H1 (cell line): ENCODE measurements at regions not wholly inside any gene's neighbourhood (a gene's known extent, or its start where the extent isn't known, plus 50 kb on each side); places are given as distances from the start of the nearest gene placed in this dataset.

Experiments
- CTCF ChIA-PET: fragments of 300-600 bp; sonication (Branson Sonifier 250); formaldehyde crosslinking; loops from one replicate; lab custom pipeline; 2021; ENCODE audit not compliant: partially characterized antibody; lab: Charles Lee
- POLR2A ChIA-PET: fragments of 300-600 bp; sonication (Branson Sonifier 250); formaldehyde crosslinking; loops from one replicate; lab custom pipeline; 2021; ENCODE audit warnings: inconsistent platforms; ENCODE audit not compliant: partially characterized antibody; lab: Charles Lee
- DNase-seq, 2 experiments: peaks; one replicate each; pipeline versions ENCODE4 v3.0.0 to v3.0.0-alpha.2; 2010 to 2022; ENCODE audit warnings: low spot score in 2 of 2, low read depth in 1 of 2, mixed read lengths in 1 of 2
- FAIRE-seq: peaks from 2 replicates; lab custom pipeline; 2011; peaks lifted over from hg19 to GRCh38; lab: Jason Lieb, UNC
- H2AFZ ChIP-seq: 2 replicates; pipeline ENCODE4 v1.8.1; 2012; ENCODE audit warnings: low read length, inconsistent platforms
- H2AK5ac ChIP-seq: 2 replicates; pipeline ENCODE4 v1.6.1; 2013; ENCODE audit warnings: low read depth, low read length
- H2BK120ac ChIP-seq: replicated peaks from 2 replicates; pipeline ENCODE3; 2013; ENCODE audit warnings: low read depth, low read length, inconsistent platforms
- H2BK12ac ChIP-seq: 2 replicates; pipeline ENCODE4 v1.6.1; 2013; ENCODE audit warnings: low read depth, low read length
- H2BK15ac ChIP-seq: 2 replicates; pipeline ENCODE4 v1.6.1; 2013; ENCODE audit warnings: low read length
- H2BK20ac ChIP-seq: 2 replicates; pipeline ENCODE4 v1.6.1; 2013; ENCODE audit warnings: low read length
- H2BK5ac ChIP-seq: 2 replicates; pipeline ENCODE4 v1.6.1; 2013; ENCODE audit warnings: low read depth, low read length
- H3K14ac ChIP-seq: 2 replicates; pipeline ENCODE4 v1.6.1; 2013; ENCODE audit warnings: inconsistent platforms; ENCODE audit not compliant: insufficient read length
- H3K18ac ChIP-seq: 2 replicates; pipeline ENCODE4 v1.6.1; 2013; ENCODE audit warnings: low read length; ENCODE audit errors: extremely low read depth
- H3K23ac ChIP-seq: 2 replicates; pipeline ENCODE4 v1.6.1; 2013; ENCODE audit warnings: inconsistent platforms; ENCODE audit not compliant: insufficient read length
- H3K23me2 ChIP-seq: 2 replicates; pipeline ENCODE4 v1.6.1; 2013; ENCODE audit warnings: low read depth, low read length
- H3K27ac ChIP-seq: 2 replicates; pipeline ENCODE4 v1.6.1; 2011; ENCODE audit warnings: low read depth, low read length, inconsistent platforms
- H3K27me3 ChIP-seq, 4 experiments: replicated peaks in 1 of 4; 1 replicate in 1 of 4; 2 replicates in 3 of 4; pipeline versions ENCODE4 v1.6.1 to v1.8.1; 2011 to 2013; ENCODE audit warnings: low read length in 3 of 4, mild to moderate bottlenecking in 3 of 4, inconsistent platforms in 2 of 4, mixed read lengths in 2 of 4, moderate library complexity in 1 of 4; ENCODE audit not compliant: control insufficient read depth in 3 of 4, insufficient read depth in 3 of 4; ENCODE audit errors: extremely low read depth in 1 of 4
- H3K36me3 ChIP-seq, 4 experiments: 2 replicates each; pipeline versions ENCODE4 v1.6.1 to v1.8.1; 2011 to 2013; ENCODE audit warnings: mild to moderate bottlenecking in 4 of 4, low read length in 3 of 4, moderate library complexity in 2 of 4, control low read depth in 1 of 4, inconsistent platforms in 1 of 4; ENCODE audit not compliant: insufficient read depth in 4 of 4, control insufficient read depth in 2 of 4
- H3K4ac ChIP-seq: replicated peaks from 2 replicates; pipeline ENCODE3; 2013; ENCODE audit warnings: low read length, low read depth, mixed read lengths, inconsistent platforms; ENCODE audit not compliant: insufficient read length
- H3K4me1 ChIP-seq, 4 experiments: replicated peaks in 1 of 4; 1 replicate in 1 of 4; 2 replicates in 3 of 4; pipeline versions ENCODE4 v1.6.1 to v1.8.1; 2011 to 2013; ENCODE audit warnings: low read length in 3 of 4, inconsistent platforms in 2 of 4, mixed read lengths in 1 of 4; ENCODE audit not compliant: insufficient read depth in 4 of 4, control insufficient read depth in 3 of 4
- H3K4me2 ChIP-seq, 2 experiments: 2 replicates each; pipeline versions ENCODE4 v1.6.1 to v1.8.1; 2011 to 2013; ENCODE audit warnings: low read depth in 2 of 2, low read length in 2 of 2, control low read depth in 1 of 2, inconsistent platforms in 1 of 2, mild to moderate bottlenecking in 1 of 2; ENCODE audit not compliant: insufficient read depth in 1 of 2
- H3K4me3 ChIP-seq, 4 experiments: fragments of 200-600, 300-600 bp in 1 of 4; sonication (generic), shearing (Covaris generic), sonication (Bioruptor Twin) in 1 of 4; 2 replicates each; pipeline versions ENCODE4 v1.5.1 to v1.8.1; 2011 to 2016; ENCODE audit warnings: low read length in 4 of 4, low read depth in 3 of 4, control low read depth in 2 of 4, inconsistent platforms in 2 of 4, mild to moderate bottlenecking in 2 of 4, mixed read lengths in 1 of 4, moderate library complexity in 1 of 4; ENCODE audit not compliant: insufficient read depth in 2 of 4; ENCODE audit errors: extremely low read depth in 1 of 4
- H3K56ac ChIP-seq: replicated peaks from 2 replicates; pipeline ENCODE3; 2013; ENCODE audit warnings: low read depth, mild to moderate bottlenecking, mixed read lengths, low read length, inconsistent platforms; ENCODE audit not compliant: insufficient read length
- H3K79me1 ChIP-seq: 2 replicates; pipeline ENCODE4 v1.6.1; 2013; ENCODE audit warnings: low read depth, low read length, control low read depth
- H3K79me2 ChIP-seq, 2 experiments: 2 replicates each; pipeline versions ENCODE4 v1.6.1 to v1.8.1; 2012 to 2013; ENCODE audit warnings: low read length in 2 of 2, mild to moderate bottlenecking in 2 of 2, inconsistent platforms in 1 of 2; ENCODE audit not compliant: insufficient read depth in 2 of 2, control insufficient read depth in 1 of 2
- H3K9ac ChIP-seq, 4 experiments: replicated peaks in 1 of 4; 1 replicate in 1 of 4; 2 replicates in 3 of 4; pipeline versions ENCODE4 v1.6.1 to v1.8.1; 2011 to 2013; ENCODE audit warnings: low read depth in 3 of 4, low read length in 3 of 4, control low read depth in 2 of 4, mild to moderate bottlenecking in 2 of 4, moderate library complexity in 2 of 4, inconsistent platforms in 1 of 4; ENCODE audit errors: extremely low read depth in 1 of 4
- H3K9me3 ChIP-seq, 2 experiments: 2 replicates each; pipeline versions ENCODE4 v1.6.1 to v1.8.1; 2012 to 2013; ENCODE audit warnings: mild to moderate bottlenecking in 2 of 2, moderate library complexity in 2 of 2, control low read depth in 1 of 2, inconsistent platforms in 1 of 2, low read depth in 1 of 2, low read length in 1 of 2, mixed read lengths in 1 of 2; ENCODE audit not compliant: insufficient read depth in 2 of 2
- H4K20me1 ChIP-seq, 2 experiments: replicated peaks in 1 of 2; 2 replicates each; pipeline versions ENCODE3 to v1.8.1; 2011 to 2013; ENCODE audit warnings: inconsistent platforms in 2 of 2, low read length in 2 of 2, mild to moderate bottlenecking in 1 of 2; ENCODE audit not compliant: insufficient read depth in 2 of 2, control insufficient read depth in 1 of 2
- H4K5ac ChIP-seq: 2 replicates; pipeline ENCODE4 v1.6.1; 2013; ENCODE audit warnings: low read length, low read depth, mixed read lengths, inconsistent platforms; ENCODE audit not compliant: insufficient read length
- H4K8ac ChIP-seq: 2 replicates; pipeline ENCODE4 v1.8.0; 2013; ENCODE audit warnings: mild to moderate bottlenecking, moderate library complexity, low read length, inconsistent platforms; ENCODE audit not compliant: insufficient read depth; ENCODE audit errors: extremely low read depth
- H4K91ac ChIP-seq: replicated peaks from 2 replicates; pipeline ENCODE3; 2013; ENCODE audit warnings: low read length, mixed read lengths, inconsistent platforms; ENCODE audit not compliant: insufficient read length
- BRCA1 ChIP-seq: IDR thresholded peaks from 2 replicates; pipeline ENCODE4 v1.6.1; 2012; ENCODE audit warnings: low read depth, low read length, improper control_type of control experiment
- CBX8 ChIP-seq: fragments of 300-800, 300-1000 bp; sonication (generic); IDR thresholded peaks from 2 replicates; pipeline ENCODE4 v1.7.1; 2016; ENCODE audit warnings: low read depth, low read length, borderline replicate concordance
- FOSL1 ChIP-seq: IDR thresholded peaks from 2 replicates; pipeline ENCODE4 v1.6.1; 2011; ENCODE audit warnings: mild to moderate bottlenecking, low read depth, low read length, moderate library complexity; ENCODE audit not compliant: insufficient read depth
- JUN ChIP-seq: IDR thresholded peaks from 2 replicates; pipeline ENCODE4 v1.6.1; 2011; ENCODE audit warnings: low read depth, mild to moderate bottlenecking, improper control_type of control experiment, low read length
- KDM4A ChIP-seq: IDR thresholded peaks from one replicate; pipeline ENCODE4 v1.7.1; 2012; ENCODE audit warnings: low read depth, mild to moderate bottlenecking, moderate library complexity, low read length, inconsistent platforms; ENCODE audit not compliant: severe bottlenecking
- NRF1 ChIP-seq: IDR thresholded peaks from 2 replicates; pipeline ENCODE4 v1.6.1; 2011; ENCODE audit warnings: mild to moderate bottlenecking, low read depth, low read length, improper control_type of control experiment
- PHF8 ChIP-seq: fragments of 200-600 bp; sonication (generic); conservative IDR thresholded peaks from 2 replicates; pipeline ENCODE4 v1.7.1; 2012; ENCODE audit warnings: low read depth, mild to moderate bottlenecking, inconsistent platforms, low read length, moderate library complexity
- POU5F1 ChIP-seq: IDR thresholded peaks from 2 replicates; pipeline ENCODE4 v1.6.1; 2011; ENCODE audit warnings: low read depth, mild to moderate bottlenecking, low read length, moderate library complexity
- SAP30 ChIP-seq: fragments of 300-600 bp; sonication (generic); IDR thresholded peaks from 2 replicates; pipeline ENCODE4 v1.7.1; 2012; ENCODE audit warnings: low read length, moderate library complexity, mild to moderate bottlenecking, inconsistent platforms; ENCODE audit not compliant: insufficient read depth, insufficient replicate concordance
- SRF ChIP-seq: IDR thresholded peaks from 2 replicates; pipeline ENCODE4 v1.6.1; 2011; ENCODE audit warnings: mild to moderate bottlenecking, low read depth, low read length, moderate library complexity
- SUZ12 ChIP-seq: fragments of 200-600 bp; sonication (generic); IDR thresholded peaks from 2 replicates; pipeline ENCODE4 v1.6.1; 2012; ENCODE audit warnings: mild to moderate bottlenecking, inconsistent platforms, low read length, moderate library complexity, mixed read lengths
- TCF12 ChIP-seq: IDR thresholded peaks from 2 replicates; pipeline ENCODE4 v1.6.1; 2011; ENCODE audit warnings: low read depth, mild to moderate bottlenecking, low read length
- USF2 ChIP-seq: IDR thresholded peaks from 2 replicates; pipeline ENCODE4 v1.6.1; 2011; ENCODE audit warnings: low read length, improper control_type of control experiment
- YY1 ChIP-seq: IDR thresholded peaks from 2 replicates; pipeline ENCODE4 v1.6.1; 2011; ENCODE audit warnings: low read depth, mild to moderate bottlenecking, low read length
- WGBS, 2 experiments: shearing (Covaris generic) in 1 of 2; methylation state at CpG; one replicate each; pipeline versions ENCODE4 v1.1.6 to v1.1.7; 2013 to 2015; ENCODE audit warnings: low lambda C conversion rate in 2 of 2, mixed read lengths in 2 of 2, inconsistent platforms in 1 of 2, low coverage in 1 of 2, missing lambda C conversion rate in 1 of 2; ENCODE audit not compliant: insufficient replicate concordance in 2 of 2, insufficient coverage in 1 of 2, insufficient read length in 1 of 2; ENCODE audit errors: extremely low coverage in 1 of 2, missing lambda C conversion rate in 1 of 2; 5-methylcytosine and 5-hydroxymethylcytosine counted together

- Histone ChIP-seq H3K27me3 (peaks cover 0 to 21% (median 11%) of the 10 kb centered on the region in 4 experiments; a peak in 4 of 7 replicates), H4K5ac (no peak overlapping the region), H3K23ac (no peak overlapping the region), H3K4me3 (no peak overlapping the region), H3K9ac (no peak overlapping the region), H3K18ac (no peak overlapping the region), H2BK120ac (no peak overlapping the region), H3K4me2 (no peak overlapping the region), H3K27ac (no peak overlapping the region), H2BK20ac (no peak overlapping the region), H3K4ac (no peak overlapping the region), H4K20me1 (peaks cover 1 to 2% of the 10 kb centered on the region in 2 experiments), H2BK15ac (no peak overlapping the region), H3K79me1 (no peaks in the 10 kb centered on the region), H4K91ac (no peak overlapping the region), H3K36me3 (no peaks in the 10 kb centered on the region), H4K8ac (no peak overlapping the region), H3K14ac (no peak overlapping the region), H2BK12ac (no peak overlapping the region), H3K9me3 (no peaks in the 10 kb centered on the region), H3K4me1 (peaks cover 2 to 6% (median 3%) of the 10 kb centered on the region in 4 experiments; a peak in 5 of 7 replicates), H3K79me2 (no peaks in the 10 kb centered on the region), H2AFZ (no peak overlapping the region), H2AK5ac (no peak overlapping the region), H3K56ac (no peak overlapping the region), H3K23me2 (no peaks in the 10 kb centered on the region), H2BK5ac (no peak overlapping the region)
- CTCF ChIA-PET, result interaction anchor here (0.7 kb wide), 1 partner anchor 110 kb away, joined by 3 read pairs; no protein-coding TSS in a partner anchor
- DNase-seq (no peak), FAIRE-seq (no peak)
- 88% methylated on average over 15 of the region's 15 CpGs; no CpG with 5 or more reads in 1 of the 2 experiments for WGBS, 2 experiments
- POLR2A ChIA-PET, result no interaction called here
- TF ChIP-seq POU5F1 (no peak), SUZ12 (no peak), CBX8 (no peak), YY1 (no peak), PHF8 (no peak), TCF12 (no peak), NRF1 (no peak), FOSL1 (no peak), USF2 (no peak), BRCA1 (no peak), KDM4A (no peak), SAP30 (no peak), SRF (no peak), JUN (no peak)
Measured at GRCh38 chr18:22335731-22336198, 82.0 kb downstream of the CTAGE1 start.
